Astrocyte (in vitro differentiated cells and primary cell): ENCODE measurements at regions not wholly inside any gene's neighbourhood (a gene's known extent, or its start where the extent isn't known, plus 50 kb on each side); places are given as distances from the start of the nearest gene placed in this dataset.

Source experiments
- DNase-seq: peaks from one replicate; pipeline ENCODE4 v3.0.0-alpha.2; 2010; ENCODE audit warnings: low read depth
- FAIRE-seq: peaks from 2 replicates; lab custom pipeline; 2011; peaks lifted over from hg19 to GRCh38; lab: Jason Lieb, UNC
- H2AFZ ChIP-seq: 2 replicates; pipeline ENCODE4 v1.6.0; 2012; ENCODE audit warnings: low read depth, low read length, inconsistent platforms
- H3K27ac ChIP-seq: 2 replicates; pipeline ENCODE4 v1.5.1; 2011; ENCODE audit warnings: low read depth, low read length, inconsistent platforms
- H3K27me3 ChIP-seq: 2 replicates; pipeline ENCODE4 v1.6.0; 2011; ENCODE audit warnings: low read length, inconsistent platforms; ENCODE audit not compliant: insufficient read depth
- H3K36me3 ChIP-seq: 2 replicates; pipeline ENCODE4 v1.5.1; 2011; ENCODE audit warnings: low read length, inconsistent platforms; ENCODE audit not compliant: insufficient read depth
- H3K4me1 ChIP-seq: 2 replicates; pipeline ENCODE4 v1.5.1; 2011; ENCODE audit warnings: low read length, inconsistent platforms; ENCODE audit not compliant: insufficient read depth
- H3K4me2 ChIP-seq: 2 replicates; pipeline ENCODE4 v1.6.0; 2012; ENCODE audit warnings: low read length, inconsistent platforms
- H3K4me3 ChIP-seq: 2 replicates; pipeline ENCODE4 v1.5.1; 2011; ENCODE audit warnings: low read depth, mild to moderate bottlenecking, low read length, inconsistent platforms; ENCODE audit not compliant: insufficient read depth
- H3K79me2 ChIP-seq: 2 replicates; pipeline ENCODE4 v1.6.0; 2012; ENCODE audit warnings: mild to moderate bottlenecking, low read length, inconsistent platforms; ENCODE audit not compliant: insufficient read depth
- H3K9ac ChIP-seq: 2 replicates; pipeline ENCODE4 v1.6.0; 2012; ENCODE audit warnings: mild to moderate bottlenecking, low read length, inconsistent platforms
- H3K9me3 ChIP-seq: 2 replicates; pipeline ENCODE4 v1.5.1; 2012; ENCODE audit warnings: low read depth, mild to moderate bottlenecking, low read length, inconsistent platforms; ENCODE audit not compliant: insufficient read depth
- H4K20me1 ChIP-seq: 2 replicates; pipeline ENCODE4 v1.6.0; 2012; ENCODE audit warnings: low read length, inconsistent platforms; ENCODE audit not compliant: insufficient read depth
- H3K27ac Mint-ChIP-seq: one replicate; pipeline ENCODE4 v1.8.0; 2021; ENCODE audit warnings: mild to moderate bottlenecking, mixed read lengths; ENCODE audit not compliant: unreplicated experiment
- H3K27me3 Mint-ChIP-seq: one replicate; pipeline ENCODE4 v1.8.0; 2021; ENCODE audit warnings: low read depth, mixed read lengths; ENCODE audit not compliant: unreplicated experiment
- H3K36me3 Mint-ChIP-seq: one replicate; pipeline ENCODE4 v1.8.0; 2021; ENCODE audit warnings: low read depth, mixed read lengths; ENCODE audit not compliant: unreplicated experiment
- H3K4me1 Mint-ChIP-seq: one replicate; pipeline ENCODE4 v1.8.0; 2021; ENCODE audit warnings: low read depth, mixed read lengths; ENCODE audit not compliant: unreplicated experiment
- H3K4me3 Mint-ChIP-seq: one replicate; pipeline ENCODE4 v1.8.0; 2021; ENCODE audit warnings: mild to moderate bottlenecking, moderate library complexity, mixed read lengths; ENCODE audit not compliant: unreplicated experiment
- H3K9me3 Mint-ChIP-seq: one replicate; pipeline ENCODE4 v1.8.0; 2021; ENCODE audit warnings: mild to moderate bottlenecking, mixed read lengths; ENCODE audit not compliant: unreplicated experiment
- CTCF ChIP-seq: IDR thresholded peaks from 2 replicates; pipeline ENCODE4 v1.5.1; 2011; ENCODE audit warnings: low read depth, mild to moderate bottlenecking, inconsistent platforms, low read length, moderate library complexity; ENCODE audit not compliant: insufficient read depth
- EZH2 ChIP-seq: IDR thresholded peaks from 2 replicates; pipeline ENCODE4 v1.6.1; 2012; ENCODE audit warnings: mild to moderate bottlenecking, low read length, inconsistent platforms; ENCODE audit not compliant: insufficient read depth

DNA sequence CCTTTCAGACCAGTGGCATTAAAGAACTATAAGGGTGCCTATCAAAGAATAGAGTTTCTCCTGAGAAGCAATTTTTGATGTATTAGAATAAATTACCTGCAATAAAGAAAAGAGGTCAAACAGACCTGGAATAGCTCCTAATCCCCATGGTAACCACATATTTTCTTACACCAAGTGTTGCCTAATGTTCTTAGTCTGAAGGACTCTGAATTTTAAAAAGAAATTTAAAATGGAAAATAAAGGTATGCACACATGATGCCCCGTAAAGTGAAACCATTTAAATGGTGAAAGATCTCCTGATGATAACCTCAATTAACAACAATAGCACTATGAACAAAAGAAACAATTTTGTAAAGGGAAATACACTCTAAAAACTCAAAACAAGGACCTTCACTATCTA lies 55.1 kb upstream of the LOC128125822 start:
- H3K27me3 ChIP-seq = no peaks in the 10 kb centered on the region
- H3K36me3 ChIP-seq = no peaks in the 10 kb centered on the region
- TF ChIP-seq CTCF (no peak), EZH2 (no peak)
- H4K20me1 ChIP-seq = no peaks in the 10 kb centered on the region
- no peaks in the 10 kb centered on the region for H3K79me2 ChIP-seq
- no peaks in the 10 kb centered on the region for H3K4me1 ChIP-seq
- H3K4me2 ChIP-seq = no peak overlapping the region
- Mint-ChIP-seq H3K36me3 (no peaks in the 10 kb centered on the region), H3K27me3 (no peaks in the 10 kb centered on the region), H3K4me1 (no peaks in the 10 kb centered on the region), H3K27ac (no peak overlapping the region), H3K9me3 (no peaks in the 10 kb centered on the region), H3K4me3 (no peak overlapping the region)
- FAIRE-seq = no peak
- DNase-seq = no peak
- H2AFZ ChIP-seq = no peak overlapping the region
- no peak overlapping the region for H3K27ac ChIP-seq
- H3K9ac ChIP-seq = no peak overlapping the region
- no peak overlapping the region for H3K4me3 ChIP-seq
- no peaks in the 10 kb centered on the region for H3K9me3 ChIP-seq

GRCh38 chr6:63521475-63522210 lies 50.6 kb upstream of the LOC128125822 start:
- Histone ChIP-seq H4K20me1 (no peaks in the 10 kb centered on the region), H3K79me2 (no peaks in the 10 kb centered on the region), H2AFZ (no peak overlapping the region), H3K4me1 (no peaks in the 10 kb centered on the region), H3K4me3 (no peak overlapping the region), H3K9ac (no peak overlapping the region), H3K27me3 (no peaks in the 10 kb centered on the region), H3K9me3 (no peaks in the 10 kb centered on the region), H3K27ac (no peak overlapping the region), H3K4me2 (no peak overlapping the region), H3K36me3 (no peaks in the 10 kb centered on the region)
- Mint-ChIP-seq H3K27ac (no peak overlapping the region), H3K27me3 (no peaks in the 10 kb centered on the region), H3K4me1 (no peaks in the 10 kb centered on the region), H3K9me3 (no peaks in the 10 kb centered on the region), H3K4me3 (no peak overlapping the region), H3K36me3 (no peaks in the 10 kb centered on the region)
- DNase-seq (no peak), FAIRE-seq (no peak)
- TF ChIP-seq EZH2 (no peak), CTCF (no peak)
